Stimulated activated CD4-positive, alpha-beta T cell treated with anti-CD3 and anti-CD28 coated beads, Interleukin-12 subunit alpha, Interleukin-12 subunit beta, amount 100 ng/mL, for 4 hours (primary cell): ENCODE measurements at regions not wholly inside any gene's neighbourhood (a gene's known extent, or its start where the extent isn't known, plus 50 kb on each side); places are given as distances from the start of the nearest gene placed in this dataset.
"Not testable (repeated sequence)": the region's sequence is repeated elsewhere in the genome, so short reads cannot be mapped to it uniquely, and the experiment has no call there.

ENCODE experiments used
- DNase-seq: peaks from one replicate; pipeline ENCODE4 v3.0.0-alpha.2; 2020

- DNase-seq, result no peak
These were observed 112.5 kb downstream of the UNCX start for GRCh38 chr7:1344981-1345701.

DNA sequence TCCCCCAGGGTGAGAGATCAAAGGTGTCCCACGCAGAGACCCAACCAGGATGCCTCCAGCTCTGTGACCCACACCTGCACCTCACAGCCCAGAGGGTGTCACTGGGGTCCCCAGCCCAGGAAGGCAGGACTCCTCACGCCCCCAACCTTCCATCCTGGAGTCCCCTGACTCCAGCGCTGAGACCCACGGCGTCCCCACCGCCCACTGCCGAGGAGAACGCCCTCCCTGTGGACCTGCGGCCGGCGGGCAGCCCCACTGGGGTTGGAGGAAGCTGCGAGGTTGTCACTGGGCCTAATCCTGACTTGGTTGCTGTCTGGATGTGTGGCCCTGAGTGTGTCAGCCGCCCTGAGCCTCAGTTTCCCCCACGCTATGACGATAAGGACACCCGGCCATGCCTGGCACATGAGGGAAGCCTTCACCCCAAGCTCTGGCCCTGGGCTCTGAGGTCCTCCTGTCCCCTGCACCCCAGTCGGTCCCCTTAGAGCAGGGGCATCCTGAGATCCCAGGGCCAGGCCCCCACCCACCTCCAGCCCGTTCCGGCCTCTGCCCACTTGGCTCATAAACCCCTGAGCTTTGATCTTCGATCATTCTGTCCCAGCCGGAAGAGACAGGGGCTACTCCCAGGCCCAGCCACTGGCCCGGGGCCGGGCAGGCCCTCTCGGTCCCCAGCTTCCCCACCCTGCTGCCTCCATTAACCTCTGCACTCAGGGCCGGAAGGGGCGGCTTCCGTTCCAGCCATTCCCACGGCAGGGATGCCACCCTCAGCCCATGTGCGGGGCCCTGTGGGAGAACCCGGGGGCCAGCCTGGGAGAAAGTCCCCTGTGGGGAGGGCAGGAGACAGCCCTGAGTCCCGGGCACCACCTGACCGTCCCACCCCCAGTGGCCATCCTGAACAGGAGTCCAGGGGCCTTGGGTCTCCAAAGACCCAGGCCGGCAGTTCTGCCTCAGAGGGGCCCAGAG, 113.2 kb downstream of the MICALL2 start:
- DNase-seq, result no peak

GRCh38 chr7:1346851-1347250, 112.4 kb downstream of the MICALL2 start:
- no peak for DNase-seq

GRCh38 chr7:1348096-1348822, 111.0 kb downstream of the MICALL2 start:
- DNase-seq, result no peak

GRCh38 chr7:1348823-1349335, 110.4 kb downstream of the MICALL2 start:
- no peak for DNase-seq

- DNase-seq, result no peak
These were observed 109.9 kb downstream of the MICALL2 start for GRCh38 chr7:1349351-1349761.

DNA sequence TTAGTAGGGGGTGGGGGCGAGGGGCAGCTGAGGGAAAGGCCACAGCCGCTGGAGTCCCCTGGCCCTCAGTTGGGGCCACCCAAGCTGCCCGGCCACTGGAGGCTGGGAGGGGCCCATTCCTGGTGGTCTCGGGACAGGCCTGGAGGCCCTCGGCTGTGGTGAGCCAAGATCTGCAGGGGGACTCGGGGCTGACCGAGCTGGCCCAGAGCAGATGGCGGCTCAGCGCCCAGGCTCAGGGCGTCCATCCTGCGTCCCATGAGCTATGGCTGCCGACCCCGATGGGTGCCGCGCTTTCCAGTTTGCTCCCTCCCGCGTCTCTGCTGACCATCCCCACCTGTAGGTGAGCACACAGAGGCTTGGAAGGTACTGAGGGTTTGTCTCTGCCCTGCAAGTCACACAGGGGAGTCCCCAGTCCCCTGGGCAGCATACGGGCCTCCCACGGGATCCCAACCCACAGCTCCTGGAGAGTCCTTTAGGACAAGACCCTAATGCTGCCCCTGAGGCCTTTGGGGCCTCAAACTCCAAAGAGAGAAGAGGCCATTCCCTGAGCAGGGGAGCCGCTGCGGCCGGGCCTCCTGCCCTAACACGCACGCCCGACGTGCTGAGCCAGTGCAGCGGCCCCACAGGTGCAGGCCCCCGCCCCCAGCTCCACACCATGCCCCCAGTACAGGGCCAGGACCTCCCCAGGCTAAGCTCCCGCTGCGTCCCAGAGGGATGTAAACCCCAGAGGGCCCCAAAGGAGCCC, 107.2 kb downstream of the MICALL2 start:
- no peak for DNase-seq

DNA sequence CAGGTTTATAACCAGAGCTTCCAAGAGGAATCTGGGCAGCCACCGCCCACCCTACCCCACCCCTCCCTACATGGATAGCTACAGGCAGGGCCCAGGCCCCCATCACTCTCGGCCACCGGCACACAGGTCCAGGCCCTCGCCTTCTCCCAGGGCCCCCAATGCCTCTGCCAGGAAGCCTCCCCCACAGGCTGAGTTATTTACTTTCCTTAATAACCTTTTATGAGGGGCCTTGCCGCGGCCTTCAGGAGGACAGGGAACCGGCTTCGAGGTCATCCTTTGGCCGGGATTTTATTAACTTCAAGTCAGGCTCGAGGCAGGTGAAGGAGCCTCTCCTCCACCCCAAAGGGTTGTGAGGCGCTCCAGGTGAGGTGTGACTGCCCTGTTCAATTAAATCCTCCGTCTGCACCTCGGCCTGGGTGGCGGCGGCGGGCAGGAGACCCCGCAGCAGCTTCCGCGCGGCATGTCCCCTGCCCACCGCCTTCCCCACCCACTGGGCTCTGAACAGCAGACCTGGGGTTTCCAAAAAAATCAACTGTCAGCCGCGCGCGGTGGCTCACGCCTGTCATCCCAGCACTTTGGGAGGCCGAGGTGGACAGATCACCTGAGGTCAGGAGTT, 106.5 kb downstream of the MICALL2 start:
- DNase-seq, result no peak

DNA sequence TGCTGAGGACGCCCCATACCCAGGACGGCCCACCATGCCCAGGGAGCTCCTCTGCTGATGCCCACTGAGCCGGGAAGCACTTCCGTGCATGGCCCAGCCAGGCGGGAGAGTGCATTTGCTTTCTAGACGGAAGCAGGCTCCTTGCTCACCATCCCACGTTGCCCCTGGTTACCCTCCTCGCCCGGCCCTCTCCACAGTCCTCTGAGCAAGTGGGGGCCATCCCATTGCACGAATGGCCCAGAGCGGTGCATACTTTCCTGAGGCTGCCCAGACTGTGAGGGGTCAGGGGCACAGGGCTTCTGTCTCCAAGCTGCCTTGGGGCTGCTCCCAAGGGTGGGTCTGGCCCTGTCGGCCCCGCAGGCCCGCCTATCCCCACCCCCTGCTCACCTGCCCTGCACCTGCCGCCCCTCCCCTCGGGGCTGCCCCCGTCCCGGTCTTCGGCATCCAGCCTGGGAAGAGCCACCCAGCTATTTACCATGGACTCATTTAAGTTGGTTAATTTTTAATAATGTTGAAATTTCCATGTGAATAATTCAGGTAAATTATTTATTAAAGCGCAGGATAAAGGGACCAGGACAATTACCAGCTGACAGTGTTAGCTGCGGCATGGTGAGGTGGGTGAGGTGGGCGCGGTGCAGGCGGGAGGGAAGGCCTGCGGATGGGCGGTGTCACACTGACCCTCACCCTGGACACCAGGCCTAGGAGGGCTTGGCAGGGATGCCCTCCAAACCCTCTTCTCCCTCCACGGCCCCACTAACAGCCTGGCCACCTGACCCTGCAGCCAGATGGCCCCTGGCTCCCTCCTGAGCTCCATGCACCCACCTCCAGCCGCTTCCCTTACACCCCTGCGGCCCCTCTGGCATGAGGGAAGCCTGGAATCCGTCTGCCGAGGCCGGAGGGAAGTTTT, 104.4 kb downstream of the MICALL2 start:
- no peak for DNase-seq

- no peak for DNase-seq
These were observed 103.5 kb downstream of the MICALL2 start for GRCh38 chr7:1355568-1356340.

DNA sequence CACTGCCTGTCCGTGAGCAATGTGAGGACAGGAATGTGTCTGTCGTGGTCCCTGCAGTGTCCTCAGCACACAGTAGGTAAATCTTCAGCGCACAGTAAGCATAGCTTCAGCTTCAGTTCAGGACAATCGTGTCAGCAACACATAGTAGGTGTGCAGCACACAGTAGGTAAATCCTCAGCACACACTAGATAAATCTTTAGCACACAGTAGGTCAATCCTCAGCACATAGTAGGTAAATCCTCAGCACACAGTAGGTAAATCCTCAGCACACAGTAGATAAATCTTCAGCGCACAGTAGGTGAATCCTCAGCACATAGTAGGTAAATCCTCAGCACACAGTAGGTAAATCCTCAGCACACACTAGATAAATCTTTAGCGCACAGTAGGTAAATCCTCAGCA, 102.4 kb downstream of the MICALL2 start:
- not testable (repeated sequence) for DNase-seq

DNA sequence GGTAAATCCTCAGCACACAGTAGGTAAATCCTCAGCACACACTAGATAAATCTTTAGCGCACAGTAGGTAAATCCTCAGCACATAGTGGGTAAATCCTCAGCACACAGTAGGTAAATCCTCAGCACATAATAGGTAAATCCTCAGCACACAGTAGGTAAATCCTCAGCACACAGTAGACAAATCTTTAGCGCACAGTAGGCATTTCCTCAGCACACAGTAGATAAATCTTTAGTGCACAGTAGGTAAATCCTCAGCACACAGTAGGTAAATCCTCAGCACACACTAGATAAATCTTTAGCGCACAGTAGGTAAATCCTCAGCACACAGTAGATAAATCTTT, 102.0 kb downstream of the MICALL2 start:
- DNase-seq, result not testable (repeated sequence)

DNA sequence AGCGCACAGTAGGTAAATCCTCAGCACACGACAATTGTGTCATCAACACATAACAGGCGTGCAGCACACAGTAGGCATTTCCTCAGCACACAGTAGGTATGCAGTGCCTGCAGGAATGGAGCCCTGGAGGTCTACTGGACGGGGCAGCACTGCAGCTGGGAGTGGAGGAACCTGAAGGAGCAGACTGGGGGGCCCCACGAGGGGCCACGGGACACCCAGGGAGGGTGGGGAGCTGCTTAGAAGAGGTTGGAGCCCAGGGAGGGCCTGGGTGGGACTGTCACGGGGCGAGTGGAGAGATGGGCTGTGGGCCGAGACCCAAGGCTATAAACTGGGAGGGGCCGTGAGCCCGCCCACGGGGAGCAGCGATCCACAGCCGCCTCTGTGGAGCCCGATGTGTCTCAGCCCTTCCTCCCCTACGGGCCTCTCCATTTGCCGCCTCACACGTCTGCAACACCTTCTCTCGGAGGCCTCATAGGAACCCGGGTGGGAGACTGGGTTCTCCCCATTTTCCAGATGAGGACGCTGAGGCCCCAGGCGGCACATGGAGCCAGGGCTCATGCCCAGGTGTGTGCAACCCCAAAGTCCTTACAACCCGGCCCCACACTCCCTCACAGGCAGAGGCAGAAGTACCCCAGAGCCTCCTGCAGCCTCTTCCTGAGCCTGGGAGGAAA, 101.5 kb downstream of the MICALL2 start:
- no peak for DNase-seq

- DNase-seq, result no peak
These were observed 100.8 kb downstream of the MICALL2 start for GRCh38 chr7:1358376-1359050.

GRCh38 chr7:1359051-1359400, 100.2 kb downstream of the MICALL2 start:
- DNase-seq, result no peak

DNA sequence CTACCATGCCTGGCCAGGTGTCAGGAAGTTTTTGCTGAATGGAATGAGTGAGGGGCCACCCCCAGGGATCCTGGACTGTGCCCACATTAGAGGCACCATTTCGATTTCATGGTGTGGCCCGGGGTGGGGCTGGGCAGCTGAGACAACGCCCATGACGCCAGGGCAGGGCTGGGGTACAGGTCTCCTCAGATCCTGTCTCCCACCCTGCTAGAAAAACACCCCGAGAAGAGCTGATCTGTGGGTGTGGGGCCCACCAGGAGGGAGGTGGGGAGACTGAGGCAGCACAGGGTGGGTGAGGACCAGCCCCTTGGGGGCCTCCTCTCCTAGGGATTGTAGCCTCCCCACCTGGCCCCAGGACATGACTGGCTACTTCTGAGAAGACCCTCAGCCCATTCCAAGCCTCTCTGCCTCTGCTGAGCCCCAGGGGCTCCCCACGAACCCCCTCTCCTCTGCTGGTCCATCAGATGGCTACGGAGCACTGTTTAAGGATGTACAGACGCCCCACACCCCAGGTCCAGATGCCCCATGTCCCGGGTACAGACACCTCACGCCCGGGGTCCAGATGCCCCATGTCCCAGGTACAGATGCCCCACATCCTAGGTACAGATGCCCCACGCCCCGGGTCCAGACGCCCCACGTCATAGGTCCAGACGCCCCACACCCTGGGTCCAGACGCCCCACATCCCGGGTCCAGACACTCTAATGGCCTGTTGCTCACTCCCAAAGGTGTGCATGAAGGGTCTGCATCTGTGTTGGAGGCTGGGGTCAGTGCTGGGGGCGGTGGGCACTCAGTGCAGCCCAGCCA, 99.4 kb downstream of the MICALL2 start:
- no peak for DNase-seq

- no peak for DNase-seq
These were observed 98.7 kb downstream of the MICALL2 start for GRCh38 chr7:1360521-1360971.
